ENCODE measurements at regions not wholly inside any gene's neighbourhood (a gene's known extent, or its start where the extent isn't known, plus 50 kb on each side); places are given as distances from the start of the nearest gene placed in this dataset.

DNA sequence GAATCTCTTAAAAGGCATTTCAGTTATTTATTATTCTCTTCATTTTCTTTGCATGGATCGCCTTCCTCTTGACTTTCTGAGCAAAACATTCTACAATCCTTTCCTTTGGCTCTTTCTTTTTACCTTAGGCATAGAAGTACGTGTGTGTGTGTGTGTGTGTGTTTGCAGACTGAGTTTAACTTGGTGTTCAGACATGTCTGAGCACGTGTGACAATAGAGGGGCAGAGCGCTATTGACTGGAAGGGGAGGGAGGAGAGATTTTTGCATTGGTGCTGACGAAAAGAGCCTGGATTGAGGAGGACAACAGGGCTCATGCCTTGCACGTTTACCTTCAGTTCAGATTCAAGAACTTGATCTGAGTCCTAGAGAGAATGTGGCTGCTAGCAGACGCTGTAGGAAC lies 129.8 kb downstream of the SEC23IP start:
- no peak overlapping the region for H3K27ac ChIP-seq (ENCODE audit: insufficient read length, low read depth, low read length)
- no peaks in the 10 kb centered on the region for H3K79me2 ChIP-seq (ENCODE audit: insufficient read depth, low read length)
- H4K8ac ChIP-seq (replicated peaks; ENCODE audit: insufficient read length, low read depth, low read length), result no peak overlapping the region
- TF ChIP-seq, protein P1, sequence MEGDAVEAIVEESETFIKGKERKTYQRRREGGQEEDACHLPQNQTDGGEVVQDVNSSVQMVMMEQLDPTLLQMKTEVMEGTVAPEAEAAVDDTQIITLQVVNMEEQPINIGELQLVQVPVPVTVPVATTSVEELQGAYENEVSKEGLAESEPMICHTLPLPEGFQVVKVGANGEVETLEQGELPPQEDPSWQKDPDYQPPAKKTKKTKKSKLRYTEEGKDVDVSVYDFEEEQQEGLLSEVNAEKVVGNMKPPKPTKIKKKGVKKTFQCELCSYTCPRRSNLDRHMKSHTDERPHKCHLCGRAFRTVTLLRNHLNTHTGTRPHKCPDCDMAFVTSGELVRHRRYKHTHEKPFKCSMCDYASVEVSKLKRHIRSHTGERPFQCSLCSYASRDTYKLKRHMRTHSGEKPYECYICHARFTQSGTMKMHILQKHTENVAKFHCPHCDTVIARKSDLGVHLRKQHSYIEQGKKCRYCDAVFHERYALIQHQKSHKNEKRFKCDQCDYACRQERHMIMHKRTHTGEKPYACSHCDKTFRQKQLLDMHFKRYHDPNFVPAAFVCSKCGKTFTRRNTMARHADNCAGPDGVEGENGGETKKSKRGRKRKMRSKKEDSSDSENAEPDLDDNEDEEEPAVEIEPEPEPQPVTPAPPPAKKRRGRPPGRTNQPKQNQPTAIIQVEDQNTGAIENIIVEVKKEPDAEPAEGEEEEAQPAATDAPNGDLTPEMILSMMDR (conservative IDR thresholded peaks at IDR 0.05), result no peak
- no peak overlapping the region for H3K56ac ChIP-seq (ENCODE audit: insufficient read length, low read depth, low read length)
- no peak overlapping the region for H3K4me2 ChIP-seq (ENCODE audit: insufficient read depth, insufficient read length, low read length)
- H3K9me3 Mint-ChIP-seq, result peaks cover 2 to 6% of the 10 kb centered on the region in 2 experiments; a peak in 4 of 5 replicates
- no peaks in the 10 kb centered on the region; a peak in 1 of 4 replicates for H3K4me1 Mint-ChIP-seq
- no peak overlapping the region for H3K4me3 Mint-ChIP-seq
- no peak overlapping the region for H2BK12ac ChIP-seq (ENCODE audit: insufficient read length, low read depth, low read length)
- no peak overlapping the region for H3K23ac ChIP-seq (ENCODE audit: insufficient read length, low read depth, low read length)
- H2AFZ ChIP-seq (ENCODE audit: low read length), result no peak overlapping the region
- H3K36me3 Mint-ChIP-seq (ENCODE audit: insufficient read depth in 1 of 3, low read depth in 3 of 3), result peaks cover 0 to 4% (median 2%) of the 10 kb centered on the region in 3 experiments; a peak in 4 of 7 replicates
- H3K4ac ChIP-seq (ENCODE audit: low read depth, low read length), result no peak overlapping the region
- H4K20me1 ChIP-seq (ENCODE audit: control insufficient read depth, insufficient read depth, insufficient read length), result no peaks in the 10 kb centered on the region
- H3K9ac ChIP-seq (ENCODE audit: extremely low read depth, insufficient read length, low read length), result no peak overlapping the region
- H4K91ac ChIP-seq (ENCODE audit: insufficient read length, low read depth, low read length), result no peak overlapping the region
- no peak overlapping the region for H3T11ph ChIP-seq (ENCODE audit: low read length)
- H2BK5ac ChIP-seq (ENCODE audit: insufficient read length, low read length), result no peak overlapping the region
- WGBS (ENCODE audit: extremely low coverage, insufficient read length, low lambda C conversion rate), result no CpG with 5 or more reads among the region's 7 CpGs
- H3K27me3 Mint-ChIP-seq (ENCODE audit: low read depth), result peaks cover 2% of the 10 kb centered on the region
- no peak overlapping the region for H3K18ac ChIP-seq (ENCODE audit: insufficient read length, low read depth, low read length)
- H2AK5ac ChIP-seq (ENCODE audit: insufficient read length, low read length), result no peak overlapping the region
- H3K14ac ChIP-seq (ENCODE audit: insufficient read depth, low read length), result no peak overlapping the region
- no peak overlapping the region for H2BK20ac ChIP-seq (ENCODE audit: low read depth, low read length, poor library complexity, severe bottlenecking)
- no peak overlapping the region for H4K5ac ChIP-seq (ENCODE audit: insufficient read length, low read depth, low read length)
- peaks cover 3% of the 10 kb centered on the region; the same call in 1 of the 2 replicates for H3K4me1 ChIP-seq (ENCODE audit: insufficient read depth, low read length)
- no peaks in the 10 kb centered on the region for H3K27me3 ChIP-seq (ENCODE audit: insufficient read depth, low read length)
- H3K23me2 ChIP-seq (ENCODE audit: insufficient read length, low read depth, low read length, poor library complexity, severe bottlenecking), result no peaks in the 10 kb centered on the region
- DNase-seq, result no peak
- no peak overlapping the region for H2BK15ac ChIP-seq (ENCODE audit: low read depth, low read length)
- H2BK120ac ChIP-seq (ENCODE audit: low read depth, low read length, poor library complexity, severe bottlenecking), result no peak overlapping the region
- no peaks in the 10 kb centered on the region for H3K9me3 ChIP-seq (ENCODE audit: control insufficient read depth, low read depth, low read length)
- no peak overlapping the region for H3K27ac Mint-ChIP-seq
- H3K79me1 ChIP-seq (ENCODE audit: insufficient read depth, low read depth, low read length, poor library complexity, severe bottlenecking), result no peaks in the 10 kb centered on the region

Measured in H9 (cell line).